ENCODE measurements at regions not wholly inside any gene's neighbourhood (a gene's known extent, or its start where the extent isn't known, plus 50 kb on each side); places are given as distances from the start of the nearest gene placed in this dataset.

DNA sequence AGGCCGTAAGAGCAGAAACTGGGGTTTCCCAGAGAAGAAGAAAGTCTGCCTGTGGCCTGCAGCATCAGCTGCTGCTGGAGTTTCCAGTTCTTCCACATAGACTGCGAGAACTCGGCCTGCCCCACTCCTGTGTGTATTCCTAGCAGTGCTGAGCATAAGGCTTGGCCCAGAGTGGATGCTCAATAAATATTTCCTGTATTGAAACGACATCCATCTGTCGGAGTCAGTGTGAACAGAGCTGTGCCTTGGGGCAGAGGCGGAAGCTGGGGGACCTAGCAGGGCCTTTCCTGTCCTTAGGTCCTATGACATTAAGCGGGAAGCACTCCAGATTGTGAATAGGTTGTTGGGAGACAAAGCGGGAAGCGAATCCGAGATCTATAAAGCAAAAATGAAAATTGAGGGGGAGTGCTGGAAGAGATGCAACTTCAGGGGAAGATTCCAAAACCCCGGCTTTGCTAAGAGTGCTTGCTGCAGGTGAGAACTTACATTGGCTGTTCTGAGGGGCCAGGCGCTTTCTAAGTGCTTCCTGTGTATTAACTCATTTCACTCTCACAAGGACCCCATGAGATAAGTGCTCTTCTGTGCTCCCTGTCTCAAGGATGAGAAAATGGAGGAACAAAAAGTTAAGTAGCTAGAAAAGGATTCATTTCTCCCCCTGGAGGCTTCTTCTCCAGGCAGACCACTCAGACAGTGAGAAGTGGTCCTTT lies 76.1 kb upstream of the CXCL14 start:
- Mint-ChIP-seq H3K27ac (ENCODE audit: low read depth, unreplicated experiment) (no peak overlapping the region), H3K4me3 (ENCODE audit: unreplicated experiment) (no peak overlapping the region), H3K9me3 (ENCODE audit: unreplicated experiment) (peaks cover 10% of the 10 kb centered on the region), H3K36me3 (ENCODE audit: insufficient read depth, unreplicated experiment) (peaks cover 4% of the 10 kb centered on the region), H3K4me1 (ENCODE audit: insufficient read depth, unreplicated experiment) (peaks cover 20% of the 10 kb centered on the region), H3K27me3 (ENCODE audit: insufficient read depth, unreplicated experiment) (no peaks in the 10 kb centered on the region)
- TF ChIP-seq, protein P1, sequence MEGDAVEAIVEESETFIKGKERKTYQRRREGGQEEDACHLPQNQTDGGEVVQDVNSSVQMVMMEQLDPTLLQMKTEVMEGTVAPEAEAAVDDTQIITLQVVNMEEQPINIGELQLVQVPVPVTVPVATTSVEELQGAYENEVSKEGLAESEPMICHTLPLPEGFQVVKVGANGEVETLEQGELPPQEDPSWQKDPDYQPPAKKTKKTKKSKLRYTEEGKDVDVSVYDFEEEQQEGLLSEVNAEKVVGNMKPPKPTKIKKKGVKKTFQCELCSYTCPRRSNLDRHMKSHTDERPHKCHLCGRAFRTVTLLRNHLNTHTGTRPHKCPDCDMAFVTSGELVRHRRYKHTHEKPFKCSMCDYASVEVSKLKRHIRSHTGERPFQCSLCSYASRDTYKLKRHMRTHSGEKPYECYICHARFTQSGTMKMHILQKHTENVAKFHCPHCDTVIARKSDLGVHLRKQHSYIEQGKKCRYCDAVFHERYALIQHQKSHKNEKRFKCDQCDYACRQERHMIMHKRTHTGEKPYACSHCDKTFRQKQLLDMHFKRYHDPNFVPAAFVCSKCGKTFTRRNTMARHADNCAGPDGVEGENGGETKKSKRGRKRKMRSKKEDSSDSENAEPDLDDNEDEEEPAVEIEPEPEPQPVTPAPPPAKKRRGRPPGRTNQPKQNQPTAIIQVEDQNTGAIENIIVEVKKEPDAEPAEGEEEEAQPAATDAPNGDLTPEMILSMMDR (IDR thresholded peaks at IDR 0.05; ENCODE audit: unreplicated experiment): no peak
- no TSS peak for BruUV-seq (replicated peaks)
- POLR2A ChIA-PET: interaction anchor here (1.8 kb wide), 1 partner anchor 88 kb away, joined by 6 read pairs; no protein-coding TSS in a partner anchor
- CTCF ChIA-PET: interaction anchor here (0.9 to 2.6 kb wide), 4 partner anchors 48 to 193 kb away, joined by 3 to 19 read pairs (median 4); no protein-coding TSS in a partner anchor
- no peak for DNase-seq (ENCODE audit: unreplicated experiment)
- intact Hi-C loops (cut with micrococcal nuclease): no loop called here

DNA sequence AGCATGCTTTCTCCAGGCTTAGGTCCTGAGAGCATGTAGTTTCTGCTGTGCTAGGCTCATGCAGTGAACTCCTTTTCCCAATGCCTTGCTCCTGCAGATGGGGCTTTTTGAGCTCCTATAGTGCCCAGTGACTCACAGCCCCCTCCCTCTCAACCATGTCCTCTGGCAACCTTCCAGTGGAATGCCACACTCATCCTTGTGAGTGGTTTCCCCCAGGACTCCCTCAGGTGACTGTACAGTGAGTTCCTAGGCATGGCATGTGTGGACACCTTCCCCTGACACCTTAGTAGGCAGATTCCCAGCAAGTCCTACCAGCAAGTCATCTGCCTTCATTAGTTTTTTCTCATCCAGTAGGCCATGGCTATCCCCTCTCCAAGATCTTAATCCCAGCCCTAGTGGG lies 72.4 kb upstream of the CXCL14 start:
- ChIA-PET CTCF (interaction anchor here (0.9 to 2.9 kb wide), 11 partner anchors 11 to 100 kb away, joined by 3 to 22 read pairs (median 4); no protein-coding TSS in a partner anchor), POLR2A (interaction anchor here (0.5 to 1.9 kb wide), 19 partner anchors 10 to 207 kb away, joined by 3 to 10 read pairs (median 3); partner anchors contain the start of gene CXCL14)
- TF ChIP-seq, protein P1 (IDR thresholded peaks at IDR 0.05; ENCODE audit: unreplicated experiment): no peak
- Mint-ChIP-seq H3K27ac (ENCODE audit: low read depth, unreplicated experiment) (peak overlapping the region; percentile 29), H3K4me1 (ENCODE audit: insufficient read depth, unreplicated experiment) (peaks cover 21% of the 10 kb centered on the region), H3K27me3 (ENCODE audit: insufficient read depth, unreplicated experiment) (no peaks in the 10 kb centered on the region), H3K4me3 (ENCODE audit: unreplicated experiment) (no peak overlapping the region), H3K36me3 (ENCODE audit: insufficient read depth, unreplicated experiment) (peaks cover 4% of the 10 kb centered on the region), H3K9me3 (ENCODE audit: unreplicated experiment) (no peaks in the 10 kb centered on the region)
- DNase-seq (ENCODE audit: unreplicated experiment): peak; percentile 99
- no TSS peak for BruUV-seq (replicated peaks)
- intact Hi-C loops (cut with micrococcal nuclease): no loop called here

GRCh38 chr5:135650081-135650480 lies 71.3 kb upstream of the CXCL14 start:
- intact Hi-C loops (cut with micrococcal nuclease): no loop called here
- ChIA-PET POLR2A (interaction anchor here (1.0 to 1.9 kb wide), 6 partner anchors 9 to 84 kb away, joined by 3 to 10 read pairs (median 6); no protein-coding TSS in a partner anchor), CTCF (interaction anchor here (0.5 to 2.9 kb wide), 15 partner anchors 10 to 118 kb away, joined by 3 to 22 read pairs (median 4); no protein-coding TSS in a partner anchor)
- Mint-ChIP-seq H3K4me3 (ENCODE audit: unreplicated experiment) (no peak overlapping the region), H3K4me1 (ENCODE audit: insufficient read depth, unreplicated experiment) (peaks cover 21% of the 10 kb centered on the region), H3K9me3 (ENCODE audit: unreplicated experiment) (no peaks in the 10 kb centered on the region), H3K27ac (ENCODE audit: low read depth, unreplicated experiment) (no peak overlapping the region), H3K27me3 (ENCODE audit: insufficient read depth, unreplicated experiment) (no peaks in the 10 kb centered on the region), H3K36me3 (ENCODE audit: insufficient read depth, unreplicated experiment) (peaks cover 4% of the 10 kb centered on the region)
- TF ChIP-seq, protein P1 (IDR thresholded peaks at IDR 0.05; ENCODE audit: unreplicated experiment): no peak
- BruUV-seq (replicated peaks): no TSS peak
- peak; percentile 67 for DNase-seq (ENCODE audit: unreplicated experiment)

DNA sequence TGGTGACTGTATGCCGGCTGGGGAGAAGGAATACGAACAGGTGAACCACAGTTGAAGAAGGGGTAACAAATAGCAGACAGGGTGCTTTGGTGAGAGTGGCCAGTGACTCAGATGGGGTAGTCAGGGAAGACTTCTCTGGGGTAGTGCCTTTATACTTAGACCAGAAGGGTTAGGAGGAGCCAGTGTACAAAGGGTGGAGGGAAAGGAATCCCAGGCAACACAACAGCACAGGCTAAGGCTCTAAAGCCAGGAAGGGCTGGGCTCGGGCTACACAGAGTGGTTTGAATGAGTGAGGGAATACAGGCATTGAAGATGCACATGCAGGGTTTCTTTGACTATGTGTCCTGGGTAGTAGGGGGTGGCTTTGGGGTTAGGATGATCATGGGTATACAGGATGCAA lies 70.6 kb upstream of the CXCL14 start:
- DNase-seq (ENCODE audit: unreplicated experiment): no peak
- CTCF ChIA-PET: interaction anchor here (0.5 to 2.9 kb wide), 8 partner anchors 74 to 102 kb away, joined by 3 to 22 read pairs (median 6); no protein-coding TSS in a partner anchor
- Mint-ChIP-seq H3K9me3 (ENCODE audit: unreplicated experiment) (no peaks in the 10 kb centered on the region), H3K27ac (ENCODE audit: low read depth, unreplicated experiment) (peak overlapping the region; percentile 13), H3K36me3 (ENCODE audit: insufficient read depth, unreplicated experiment) (peaks cover 4% of the 10 kb centered on the region), H3K4me1 (ENCODE audit: insufficient read depth, unreplicated experiment) (peaks cover 21% of the 10 kb centered on the region), H3K27me3 (ENCODE audit: insufficient read depth, unreplicated experiment) (no peaks in the 10 kb centered on the region), H3K4me3 (ENCODE audit: unreplicated experiment) (no peak overlapping the region)
- intact Hi-C loops (cut with micrococcal nuclease): no loop called here
- POLR2A ChIA-PET: interaction anchor here (0.6 to 1.9 kb wide), 3 partner anchors 8 to 36 kb away, joined by 3 to 7 read pairs (median 3); no protein-coding TSS in a partner anchor
- TF ChIP-seq, protein P1 (IDR thresholded peaks at IDR 0.05; ENCODE audit: unreplicated experiment): no peak
- BruUV-seq (replicated peaks): no TSS peak
